Activated CD4-positive, alpha-beta T cell treated with anti-CD3 and anti-CD28 coated beads, Interleukin-10, Interleukin-2, amounts not matched to agents 100 ng/mL and 50 ng/mL, durations not matched to agents 16 hours and 8 hours (primary cell): ENCODE measurements at regions not wholly inside any gene's neighbourhood (a gene's known extent, or its start where the extent isn't known, plus 50 kb on each side); places are given as distances from the start of the nearest gene placed in this dataset.

Experiments
- DNase-seq: peaks from one replicate; pipeline ENCODE4 v3.0.0-alpha.2; 2020

DNA sequence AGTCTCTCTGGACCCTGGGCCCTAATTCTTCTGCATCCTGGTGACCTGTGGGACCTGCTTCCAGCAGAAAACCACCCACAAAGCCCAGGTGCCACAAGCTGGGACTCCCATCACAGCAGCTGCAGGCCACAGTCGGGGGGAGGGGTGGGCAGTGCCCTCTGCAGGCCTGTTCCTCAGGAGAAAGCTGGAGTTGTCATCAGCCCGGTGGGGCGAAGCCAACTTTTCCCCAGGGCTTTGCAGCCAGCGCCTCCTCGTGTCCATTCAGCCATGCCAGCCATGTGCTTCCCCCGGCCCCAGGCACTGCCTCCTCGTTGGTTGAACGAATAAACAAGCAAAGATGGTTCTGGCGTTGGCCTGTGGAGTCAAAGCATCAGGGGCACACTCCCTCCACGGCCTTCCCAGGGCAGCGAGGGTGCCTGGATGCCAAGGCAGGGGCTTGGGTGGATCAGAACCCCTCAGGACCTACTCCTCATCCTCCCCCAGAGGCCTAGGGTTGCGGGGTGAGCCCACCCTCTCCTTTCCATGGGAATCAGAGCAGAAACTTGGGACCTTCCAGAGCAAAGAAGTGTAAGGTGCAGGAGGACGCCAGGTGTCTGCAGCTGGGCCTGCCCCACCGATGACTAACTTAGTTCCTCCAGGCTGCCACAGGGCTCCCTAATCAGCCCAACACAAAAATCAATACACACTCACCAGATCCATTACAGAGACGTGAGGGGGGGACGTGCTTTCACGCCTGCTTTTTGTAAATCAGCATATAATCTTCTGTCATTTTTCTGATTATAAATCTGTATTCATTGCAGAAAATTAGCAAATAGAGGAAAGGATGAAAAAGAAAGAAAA is 75.7 kb upstream of the RAB6C start:
- no peak for DNase-seq

DNA sequence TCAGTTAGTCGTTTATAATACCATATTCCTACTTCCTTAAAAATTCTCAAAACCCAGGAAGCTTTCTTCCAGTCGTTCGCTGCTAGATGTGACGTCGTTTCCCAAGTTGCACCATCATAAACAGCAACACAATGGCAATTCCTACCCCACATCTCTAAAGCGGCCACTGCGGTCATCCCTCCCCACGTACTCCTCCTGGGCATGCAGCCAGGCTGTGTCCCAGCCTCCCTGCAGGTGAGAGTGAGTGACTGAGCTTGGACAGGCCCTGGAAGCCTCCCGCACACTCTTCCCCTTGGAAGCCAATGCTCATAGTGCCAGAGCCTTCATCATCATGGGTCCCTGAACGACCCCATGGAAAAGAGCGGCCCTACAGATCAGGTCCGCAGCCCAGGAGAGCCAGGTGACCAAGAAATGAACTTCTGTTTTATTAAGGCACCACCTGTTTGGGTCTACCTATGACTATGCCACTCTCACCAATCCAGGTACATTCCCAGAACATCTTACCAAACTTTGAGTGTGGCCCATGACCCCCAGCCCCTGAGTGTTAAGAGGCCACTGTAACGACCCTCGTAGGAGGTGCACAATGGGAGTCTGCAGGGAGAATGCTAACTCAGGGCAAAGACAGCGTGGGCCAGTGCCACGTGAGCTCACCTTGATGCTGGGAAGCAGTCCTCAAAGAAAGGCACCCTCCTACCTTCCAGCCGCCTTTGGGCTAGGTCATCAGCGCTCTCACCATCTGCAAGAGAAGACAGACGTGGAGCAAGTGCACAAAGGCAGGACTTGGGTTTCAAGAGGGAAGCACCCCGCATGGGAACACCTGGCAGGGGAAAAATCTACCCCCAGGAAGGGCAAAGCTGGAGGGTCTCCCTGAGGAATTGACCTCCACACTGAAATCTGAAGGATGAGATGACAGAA is 74.7 kb upstream of the RAB6C start:
- DNase-seq, result no peak

DNA sequence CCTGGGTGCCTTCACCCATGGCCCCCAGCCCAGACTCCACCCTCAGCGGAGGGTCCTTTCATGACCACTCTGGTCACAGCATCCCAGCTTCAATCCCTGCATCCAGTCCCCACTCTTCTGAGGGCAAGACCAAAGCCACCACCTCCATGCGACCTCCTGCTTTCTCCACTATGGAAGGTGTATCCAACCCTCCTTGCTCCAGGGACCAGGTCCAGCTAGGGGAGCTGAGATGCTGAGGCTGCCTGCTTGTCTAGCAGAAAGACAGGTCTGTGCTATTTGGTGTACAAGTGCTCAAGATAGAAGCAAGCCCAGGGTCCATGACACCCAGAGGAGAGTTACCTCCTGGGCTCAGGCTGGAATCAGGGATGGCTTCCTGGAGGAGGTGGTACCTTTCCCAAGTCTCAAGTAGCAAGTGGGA is 73.8 kb upstream of the RAB6C start:
- no peak for DNase-seq

DNA sequence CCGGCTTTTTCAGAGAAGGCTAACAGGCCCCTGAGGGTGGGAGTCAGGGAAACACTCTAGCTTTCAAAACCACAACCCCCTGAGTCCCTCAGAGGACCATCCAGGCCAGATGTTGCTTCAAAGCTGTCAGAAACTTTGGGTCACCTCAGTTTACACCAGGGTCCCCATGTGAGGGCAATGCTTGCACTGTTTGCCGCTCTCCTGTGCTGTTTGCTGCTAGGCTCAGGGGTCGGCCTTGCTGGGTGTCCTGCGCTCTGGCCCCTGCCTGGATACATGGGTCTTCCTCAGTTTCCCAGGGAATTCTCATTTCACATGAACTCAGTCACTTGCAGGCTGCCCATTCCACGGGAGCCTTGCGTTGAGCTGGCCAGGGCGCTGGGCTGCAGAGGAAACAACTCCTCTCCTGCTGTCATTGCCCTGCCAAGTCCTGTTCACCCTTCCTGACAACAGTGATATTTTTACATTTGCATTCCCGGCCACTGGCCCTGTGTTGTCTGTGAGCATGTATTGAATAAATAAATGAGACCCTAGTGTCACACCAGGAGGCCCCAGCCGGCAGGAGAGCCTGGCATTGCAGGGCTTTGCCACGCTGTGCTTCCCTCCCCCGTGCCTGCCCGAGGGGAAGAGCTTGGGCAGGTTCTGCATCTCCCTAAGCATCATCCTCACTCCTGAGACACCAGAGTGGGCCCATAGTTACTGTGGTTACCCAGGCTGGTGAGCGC is 73.2 kb upstream of the RAB6C start:
- no peak for DNase-seq

DNA sequence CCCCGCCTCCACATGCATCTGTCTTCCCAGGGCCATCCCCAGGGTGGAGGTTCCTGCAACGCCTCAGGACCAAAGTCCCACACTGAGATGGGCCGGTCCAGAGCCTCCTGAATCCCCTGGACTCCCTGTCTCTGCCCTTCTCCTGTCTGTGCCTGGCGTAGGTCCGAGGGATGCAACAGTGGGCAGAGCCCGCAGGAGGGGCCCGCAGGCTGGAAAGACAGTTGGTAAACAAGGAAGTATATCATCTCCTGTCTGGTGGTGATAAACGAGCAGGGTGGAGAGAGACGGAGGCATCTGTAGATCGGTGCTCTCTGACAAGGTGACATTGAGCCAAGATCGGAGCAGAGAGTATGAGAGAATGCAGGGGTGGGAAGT is 72.6 kb upstream of the RAB6C start:
- no peak for DNase-seq

DNA sequence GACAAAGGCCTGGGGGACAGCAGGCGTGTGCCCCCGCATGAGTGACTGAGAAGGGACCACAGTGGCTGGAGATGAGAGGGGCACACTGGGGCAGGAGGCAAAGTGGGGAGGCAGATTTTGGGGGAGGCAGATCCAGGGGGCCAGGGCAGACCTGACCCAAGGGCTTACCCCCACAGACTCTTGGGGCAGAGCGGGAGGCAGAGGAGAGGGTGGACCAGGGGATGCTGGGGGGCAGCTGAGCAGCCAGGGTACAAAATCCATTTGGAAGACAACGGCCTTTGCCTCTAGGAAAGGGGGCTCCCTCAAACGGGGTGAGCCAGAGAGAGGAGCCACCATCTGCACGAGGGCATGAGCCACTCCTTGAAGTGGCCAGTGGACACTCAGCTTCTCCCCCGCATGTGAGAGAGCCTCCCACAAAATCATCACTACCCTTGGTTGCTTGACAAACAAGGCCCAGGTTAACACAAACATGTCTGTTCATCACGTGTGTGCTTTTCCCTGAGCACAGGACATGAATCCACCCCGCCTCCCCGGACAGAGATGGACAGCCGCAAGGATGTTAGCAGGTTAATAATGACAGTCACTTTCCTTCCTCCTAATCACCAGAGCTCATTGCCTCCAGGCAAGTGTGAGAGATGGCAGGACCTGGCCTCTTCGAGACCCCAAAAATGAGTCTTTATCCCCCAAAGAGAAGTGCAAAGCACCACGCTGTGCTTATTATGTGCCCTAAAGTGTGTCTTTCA is 72.0 kb upstream of the RAB6C start:
- no peak for DNase-seq

DNA sequence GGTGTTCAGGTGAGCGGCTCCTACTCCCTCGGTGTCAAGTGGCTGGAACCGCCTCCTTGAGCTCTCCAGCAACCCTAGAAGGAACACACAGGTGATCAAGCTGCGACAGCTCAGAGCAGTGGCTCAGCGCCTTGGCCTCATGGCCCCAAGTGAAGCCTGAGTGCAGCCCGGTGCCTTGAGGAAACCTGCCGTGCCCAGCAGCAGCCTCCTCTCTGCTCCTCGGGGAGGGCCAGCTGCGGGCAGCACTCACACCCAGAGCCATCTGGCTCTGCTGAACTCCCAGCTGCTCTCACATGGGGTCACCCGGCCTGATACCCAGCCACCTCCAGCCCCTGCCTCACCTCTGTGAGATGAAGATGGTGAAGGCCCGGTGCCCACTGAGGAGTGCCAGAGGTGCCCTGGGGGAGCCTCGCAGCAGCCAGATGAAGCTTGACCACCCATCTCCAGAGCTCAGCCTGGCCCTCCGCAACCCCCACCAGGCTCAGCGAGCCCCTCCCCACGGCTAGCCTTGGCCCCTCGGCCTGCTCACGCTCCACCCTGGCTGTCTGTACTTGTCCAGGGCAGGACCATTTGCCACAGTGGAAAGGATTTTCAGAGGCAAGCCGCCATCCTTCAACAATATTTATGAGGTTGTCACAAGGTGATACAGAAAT is 70.6 kb upstream of the RAB6C start:
- DNase-seq, result no peak

DNA sequence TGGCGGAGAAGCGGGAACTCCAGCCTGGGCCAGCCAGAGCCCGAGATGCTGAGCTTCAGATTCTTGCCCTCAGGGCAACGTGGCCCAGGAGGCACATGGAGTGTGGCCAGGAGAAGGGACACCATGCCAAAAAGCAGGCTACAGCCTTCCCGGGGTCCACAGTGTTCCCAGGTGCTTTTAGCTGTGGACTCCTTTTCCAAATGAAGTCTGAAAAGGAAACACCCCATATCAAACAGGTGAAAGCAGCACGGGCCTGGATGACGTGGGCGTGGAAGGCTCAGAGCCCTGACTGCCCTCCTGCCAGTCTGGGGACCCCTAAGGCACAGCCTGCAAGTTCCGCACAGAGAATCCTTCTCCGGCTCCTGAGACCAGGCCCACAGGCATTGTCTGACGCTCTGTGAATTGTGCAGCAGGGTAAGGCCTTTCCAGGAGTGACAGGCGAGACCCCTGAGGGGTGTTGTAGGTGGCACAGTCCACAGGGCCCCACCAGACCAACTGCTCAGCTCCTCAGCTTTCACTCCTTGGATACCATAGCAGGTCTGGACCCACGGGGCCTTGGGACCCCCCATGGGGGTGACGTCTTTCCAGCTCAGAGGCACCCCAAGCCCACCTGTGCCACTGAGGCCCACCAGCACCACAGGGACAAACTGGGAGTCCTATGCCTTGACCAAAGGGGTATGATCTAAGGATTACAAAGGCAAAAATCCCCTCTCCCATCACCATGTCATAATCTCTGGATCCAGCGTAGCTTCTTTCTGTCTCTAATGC is 69.6 kb upstream of the RAB6C start:
- no peak for DNase-seq

DNA sequence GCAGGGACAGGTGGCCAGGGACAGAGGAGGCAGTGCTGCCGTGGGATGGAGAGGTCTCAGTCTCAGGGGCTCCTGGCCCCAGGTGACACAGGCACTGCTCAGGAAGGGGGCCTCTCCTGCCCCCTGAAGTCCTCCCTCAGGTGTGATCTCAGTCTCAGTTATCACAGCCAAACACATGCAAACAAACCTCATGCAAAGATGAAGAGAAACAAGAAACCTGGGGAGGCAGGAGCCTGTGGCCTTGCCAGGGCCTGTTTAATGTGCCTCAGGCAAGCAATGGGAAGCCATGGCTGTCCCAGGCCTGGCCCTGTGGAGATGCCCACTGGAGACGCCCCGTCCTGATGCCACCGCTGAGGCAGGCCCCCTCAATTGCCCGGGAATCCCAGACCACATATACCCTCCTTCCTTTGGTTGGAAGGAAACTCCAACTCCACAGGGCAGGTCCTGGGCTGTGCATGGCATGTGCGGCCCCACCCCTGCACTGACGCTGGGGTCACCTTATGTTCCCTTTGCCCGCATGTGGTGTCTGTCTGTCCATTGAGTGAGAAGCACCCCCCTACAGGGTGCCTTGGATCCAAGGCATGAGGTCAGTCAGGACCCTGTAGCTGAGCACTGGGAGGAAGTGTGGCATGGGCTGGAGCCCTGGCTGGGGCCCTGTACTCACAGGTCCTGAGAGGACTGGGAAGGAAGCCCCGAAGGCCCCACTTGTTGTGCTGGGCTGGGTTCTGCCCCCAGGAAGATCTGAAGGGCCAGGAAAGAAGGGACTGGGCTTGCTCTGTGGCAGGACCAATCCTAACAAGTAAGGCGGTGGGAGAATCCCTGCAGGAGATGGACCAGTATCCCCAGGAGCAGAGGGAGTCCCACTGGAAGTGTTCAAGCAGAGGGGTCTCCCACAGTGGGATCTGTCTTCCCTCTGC is 68.8 kb upstream of the RAB6C start:
- no peak for DNase-seq

DNA sequence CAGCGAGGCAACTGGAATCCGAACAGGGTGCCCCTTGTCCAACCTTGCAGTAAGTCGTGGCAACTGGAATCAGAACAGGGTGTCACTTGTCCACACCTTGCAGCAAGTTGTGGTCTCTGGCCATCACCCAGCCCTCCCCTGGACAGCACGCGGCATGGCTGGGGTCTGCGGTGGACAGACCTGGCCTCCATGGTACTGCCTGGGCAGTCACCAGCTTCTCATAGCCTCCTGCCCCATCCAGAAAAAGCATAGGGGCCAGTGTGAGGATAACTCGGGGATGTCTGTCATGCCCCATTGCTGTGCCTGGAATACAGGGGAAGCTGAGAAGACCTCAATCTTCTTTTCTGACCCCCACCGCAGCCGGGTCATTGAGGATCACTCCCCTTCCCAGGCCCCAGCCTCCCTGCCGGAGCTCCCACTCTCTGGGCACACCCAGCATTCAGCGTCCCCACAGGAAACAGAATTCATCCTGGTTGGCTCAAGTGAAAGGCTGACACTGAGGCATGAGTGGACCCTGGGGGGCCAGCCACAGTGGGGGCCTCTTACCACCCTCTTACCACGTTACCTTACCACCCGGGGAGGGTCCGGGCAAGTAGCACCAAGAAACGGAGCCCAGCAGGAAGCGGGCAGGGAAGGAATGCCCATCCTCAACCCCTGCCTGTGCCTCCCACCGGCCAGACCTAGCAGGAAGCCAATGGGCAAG is 68.0 kb upstream of the RAB6C start:
- no peak for DNase-seq

DNA sequence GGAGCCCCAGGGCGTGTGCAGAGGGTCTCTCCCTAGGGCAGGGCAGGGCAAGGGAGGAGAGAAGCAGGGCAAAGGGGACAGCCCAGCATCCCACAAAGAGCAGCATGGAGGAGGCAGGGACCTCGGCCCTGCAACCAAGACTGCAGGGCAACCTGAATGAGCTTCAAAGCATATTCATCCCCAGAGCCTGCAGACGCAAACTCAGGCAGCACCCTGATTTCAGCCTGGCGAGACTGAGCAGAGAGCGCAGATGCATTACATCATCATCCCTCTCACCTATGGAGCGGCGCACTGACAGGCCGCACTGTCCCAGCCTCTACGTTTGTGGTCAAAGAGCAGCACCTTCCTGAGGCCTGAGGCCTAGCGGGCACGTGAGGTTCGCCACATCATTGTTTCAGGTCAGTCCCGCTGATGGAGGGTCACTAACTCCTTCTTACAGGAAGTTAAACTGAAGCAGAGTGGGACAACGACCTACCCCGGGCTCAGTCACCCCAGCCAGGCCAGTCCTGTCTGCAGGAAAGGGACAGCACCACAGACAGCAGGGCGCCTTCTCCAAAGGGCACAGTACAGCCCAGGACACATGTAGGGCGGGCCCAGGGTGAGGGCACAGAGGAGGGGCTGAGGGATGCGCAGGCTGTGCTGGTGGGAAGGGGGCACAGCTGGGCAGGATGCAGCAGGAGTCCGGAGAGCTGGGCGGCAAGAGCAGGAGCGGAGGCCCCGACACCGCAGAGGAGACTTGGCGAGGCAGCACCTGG is 67.2 kb upstream of the RAB6C start:
- no peak for DNase-seq

DNA sequence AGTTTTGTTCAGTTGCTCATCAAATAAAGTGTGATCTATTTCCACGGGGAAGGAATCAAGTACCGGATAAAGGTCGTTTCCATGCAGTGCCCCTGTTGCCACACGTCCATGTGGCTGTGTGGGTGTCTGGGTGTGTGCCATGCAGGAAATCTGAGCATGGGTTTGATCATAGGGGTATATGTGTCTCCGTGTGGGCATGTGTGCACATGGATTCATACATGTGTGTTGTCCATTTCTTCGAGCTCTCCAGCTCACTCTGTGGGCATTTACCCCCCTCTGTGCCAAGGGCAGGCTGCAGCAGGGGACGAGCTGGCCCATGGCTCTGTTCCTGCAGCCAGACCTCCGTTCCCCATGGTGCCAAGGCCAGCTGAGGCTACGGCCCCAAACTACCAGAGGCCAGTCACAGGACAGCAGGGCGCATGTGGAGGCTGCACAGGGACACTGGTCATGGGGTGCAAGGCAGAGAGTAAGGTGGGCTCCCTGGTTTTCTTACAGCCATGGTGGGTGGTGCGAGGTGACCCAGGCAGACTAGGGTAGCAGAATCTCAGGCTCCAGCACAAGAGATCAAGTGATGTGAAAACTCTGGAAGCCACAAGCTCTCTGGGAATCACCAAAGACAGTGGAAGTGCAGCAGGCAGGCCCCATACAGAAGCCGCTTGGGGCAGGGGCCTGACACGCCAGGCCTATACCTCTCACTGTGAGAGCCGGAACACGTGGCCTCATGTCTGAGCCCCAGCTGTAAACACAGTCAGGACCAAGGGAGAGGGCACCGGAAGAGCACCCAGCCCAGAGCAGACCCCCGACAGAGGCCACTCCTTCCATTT is 66.4 kb upstream of the RAB6C start:
- no peak for DNase-seq

DNA sequence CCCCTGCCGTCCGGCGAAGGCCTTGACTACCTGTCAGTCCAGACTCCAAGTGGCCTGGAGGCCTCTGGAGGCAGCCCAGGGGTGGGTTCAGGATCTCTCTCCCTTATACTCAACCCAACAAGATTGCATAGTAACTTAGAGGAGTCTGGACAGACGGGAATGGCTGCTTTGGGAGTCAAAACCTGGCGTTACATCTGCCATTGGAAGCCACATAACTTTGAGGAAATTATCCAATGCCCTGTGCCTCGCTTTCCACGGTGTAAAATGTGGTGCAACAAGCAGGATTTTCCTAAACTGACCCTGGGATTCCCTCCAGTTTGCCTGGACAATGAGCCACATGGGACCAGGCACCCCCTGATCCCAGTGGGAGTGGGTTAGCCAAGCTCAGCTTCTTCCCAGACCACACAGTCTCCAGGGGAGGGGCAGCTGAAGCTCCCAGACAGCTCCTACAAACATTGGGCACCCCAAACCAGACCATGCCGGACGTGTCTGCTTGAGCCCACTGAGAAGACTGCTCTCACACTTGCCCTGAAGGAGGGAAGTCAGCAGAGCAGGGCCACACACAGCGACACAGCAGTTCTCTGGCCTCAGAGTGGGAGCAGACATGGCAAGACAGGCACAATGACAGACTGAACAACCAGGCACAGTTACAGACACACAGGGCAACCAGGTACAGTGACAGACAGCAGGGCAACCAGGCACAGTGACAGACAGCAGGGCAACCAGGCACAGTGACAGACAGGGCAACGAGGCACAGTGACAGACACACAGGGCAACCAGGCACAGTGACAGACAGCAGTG is 65.6 kb upstream of the RAB6C start:
- no peak for DNase-seq

DNA sequence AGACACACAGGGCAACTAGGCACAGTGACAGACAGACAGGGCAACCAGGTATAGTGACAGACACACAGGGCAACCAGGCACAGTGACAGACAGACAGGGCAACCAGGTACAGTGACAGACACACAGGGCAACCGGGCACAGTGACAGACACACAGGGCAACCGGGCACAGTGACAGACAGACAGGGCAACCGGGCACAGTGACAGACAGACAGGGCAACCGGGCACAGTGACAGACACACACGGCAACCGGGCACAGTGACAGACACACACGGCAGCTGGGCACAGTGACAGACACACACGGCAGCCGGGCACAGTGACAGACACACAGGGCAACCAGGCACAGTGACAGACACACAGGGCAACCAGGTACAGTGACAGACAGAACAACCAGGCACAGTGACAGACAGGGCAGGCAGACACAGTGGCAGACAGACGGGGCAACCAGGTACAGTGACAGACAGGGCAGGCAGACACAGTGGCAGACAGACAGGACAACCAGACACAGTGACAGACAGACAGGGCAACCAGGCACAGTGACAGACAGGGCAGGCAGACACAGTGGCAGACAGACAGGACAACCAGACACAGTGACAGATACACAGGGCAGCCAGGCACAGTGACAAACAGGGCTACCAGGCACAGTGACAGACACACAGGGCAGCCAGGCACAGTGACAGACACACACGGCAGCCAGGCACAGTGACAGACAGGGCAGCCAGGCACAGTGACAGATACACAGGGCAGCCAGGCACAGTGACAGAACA is 64.7 kb upstream of the RAB6C start:
- no peak for DNase-seq

DNA sequence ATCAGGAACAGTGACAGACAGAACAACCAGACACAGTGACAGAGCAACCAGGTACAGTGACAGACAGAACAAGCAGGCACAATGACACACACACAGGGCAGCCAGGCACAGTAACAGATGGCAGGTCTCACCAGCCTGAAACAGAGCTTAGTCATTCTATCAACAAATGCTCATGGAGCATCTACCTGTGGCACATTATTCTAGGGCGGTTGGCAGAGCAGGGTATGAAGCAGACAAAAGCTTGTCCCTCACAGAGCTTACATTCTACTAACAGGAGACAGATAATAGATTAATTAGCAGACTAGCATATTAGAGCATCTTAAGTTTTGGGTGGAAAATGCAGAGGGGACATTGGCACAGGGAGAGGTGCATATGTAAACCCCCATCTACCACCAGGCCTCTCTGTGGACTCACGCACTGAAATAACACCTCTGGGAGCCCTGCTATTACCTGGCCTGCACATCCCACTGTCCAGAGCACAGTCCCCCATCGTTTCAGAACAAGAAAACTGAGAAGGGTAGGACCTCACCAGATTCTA is 64.1 kb upstream of the RAB6C start:
- DNase-seq, result no peak

DNA sequence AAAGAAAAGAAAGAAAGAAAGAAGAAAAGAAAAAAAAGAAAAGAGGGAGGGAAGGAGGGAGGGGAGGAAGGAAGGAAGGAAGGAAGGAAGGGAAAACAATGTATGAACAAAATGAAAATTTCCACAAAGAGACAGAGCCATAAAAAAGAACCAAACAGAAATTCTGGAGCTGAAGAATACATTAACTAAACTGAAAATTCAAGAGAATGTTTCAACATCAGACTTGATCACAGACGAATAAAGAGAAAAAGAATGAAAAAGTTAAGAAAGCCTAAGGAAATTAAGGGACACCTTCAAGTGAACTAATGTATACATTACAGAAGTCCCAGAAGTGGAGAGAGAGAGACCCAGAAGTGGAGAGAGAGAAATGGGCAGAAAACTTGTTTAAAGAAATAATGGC is 60.9 kb upstream of the RAB6C start:
- DNase-seq, result no peak
